Transverse colon (tissue), 4 donors: ENCODE measurements at regions not wholly inside any gene's neighbourhood (a gene's known extent, or its start where the extent isn't known, plus 50 kb on each side); places are given as distances from the start of the nearest gene placed in this dataset.

ENCODE experiments used
- CTCF ChIP-seq, 5 experiments: fragments of 200-600 bp in 3 of 5; fragments of 450-650 bp in 2 of 5; sonication (generic) in 3 of 5; IDR thresholded peaks; 1 replicate in 2 of 5; 2 replicates in 3 of 5; pipeline ENCODE4 v1.5.1; 2016 to 2017; ENCODE audit warnings: antibody characterized with exemption in 5 of 5, inconsistent platforms in 3 of 5, mild to moderate bottlenecking in 2 of 5, moderate library complexity in 1 of 5
- POLR2A ChIP-seq: fragments of 450-650 bp; IDR thresholded peaks from one replicate; pipeline ENCODE4 v1.6.1; 2016; ENCODE audit warnings: antibody characterized with exemption, mild to moderate bottlenecking, moderate library complexity
- POLR2AphosphoS5 ChIP-seq, 3 donors: sonication (generic); formaldehyde crosslinking; IDR thresholded peaks; one replicate each; pipeline ENCODE4 v1.6.1; 2016; ENCODE audit warnings: antibody characterized with exemption in 3 of 3

- no peak for TF ChIP-seq POLR2AphosphoS5 (IDR thresholded peaks at IDR 0.05)
- no peak for TF ChIP-seq POLR2A
- TF ChIP-seq CTCF (IDR thresholded peaks at IDR 0.05), result no peak
These were observed 267.6 kb upstream of the TNC start for GRCh38 chr9:115385383-115386122.
